ENCODE measurements at regions not wholly inside any gene's neighbourhood (a gene's known extent, or its start where the extent isn't known, plus 50 kb on each side); places are given as distances from the start of the nearest gene placed in this dataset.

- H3K36me3 ChIP-seq (ENCODE audit: control insufficient read depth, insufficient read depth, low read length) = no peaks in the 10 kb centered on the region
- H3K4me1 ChIP-seq (ENCODE audit: control insufficient read depth, insufficient read depth, low read length) = no peaks in the 10 kb centered on the region
- no peak overlapping the region for H3K4me3 ChIP-seq (ENCODE audit: low read length)
- H3K9ac ChIP-seq (ENCODE audit: low read length) = no peak overlapping the region
- no peak overlapping the region for H3K27ac ChIP-seq (ENCODE audit: low read depth, low read length)
- no peaks in the 10 kb centered on the region for H3K27me3 ChIP-seq (ENCODE audit: control insufficient read depth, insufficient read depth, low read length)
These were observed 78.5 kb upstream of the SSTR1 start for GRCh38 chr14:38129192-38129591.

GRCh38 chr14:38129705-38130104, 78.0 kb upstream of the SSTR1 start:
- no peaks in the 10 kb centered on the region for H3K27me3 ChIP-seq (ENCODE audit: control insufficient read depth, insufficient read depth, low read length)
- no peaks in the 10 kb centered on the region for H3K36me3 ChIP-seq (ENCODE audit: control insufficient read depth, insufficient read depth, low read length)
- H3K4me3 ChIP-seq (ENCODE audit: low read length) = no peak overlapping the region
- no peak overlapping the region for H3K9ac ChIP-seq (ENCODE audit: low read length)
- no peaks in the 10 kb centered on the region for H3K4me1 ChIP-seq (ENCODE audit: control insufficient read depth, insufficient read depth, low read length)
- H3K27ac ChIP-seq (ENCODE audit: low read depth, low read length) = no peak overlapping the region

- H3K4me1 ChIP-seq (ENCODE audit: control insufficient read depth, insufficient read depth, low read length) = no peaks in the 10 kb centered on the region
- no peak overlapping the region for H3K4me3 ChIP-seq (ENCODE audit: low read length)
- H3K9ac ChIP-seq (ENCODE audit: low read length) = no peak overlapping the region
- no peaks in the 10 kb centered on the region for H3K27me3 ChIP-seq (ENCODE audit: control insufficient read depth, insufficient read depth, low read length)
- H3K36me3 ChIP-seq (ENCODE audit: control insufficient read depth, insufficient read depth, low read length) = no peaks in the 10 kb centered on the region
- H3K27ac ChIP-seq (ENCODE audit: low read depth, low read length) = no peak overlapping the region
These were observed 73.2 kb upstream of the SSTR1 start for GRCh38 chr14:38134416-38135030.

GRCh38 chr14:38135106-38135867, 72.4 kb upstream of the SSTR1 start:
- Histone ChIP-seq H3K4me1 (ENCODE audit: control insufficient read depth, insufficient read depth, low read length) (no peaks in the 10 kb centered on the region), H3K27ac (ENCODE audit: low read depth, low read length) (no peak overlapping the region), H3K9ac (ENCODE audit: low read length) (no peak overlapping the region), H3K36me3 (ENCODE audit: control insufficient read depth, insufficient read depth, low read length) (no peaks in the 10 kb centered on the region), H3K27me3 (ENCODE audit: control insufficient read depth, insufficient read depth, low read length) (no peaks in the 10 kb centered on the region), H3K4me3 (ENCODE audit: low read length) (no peak overlapping the region)

- Histone ChIP-seq H3K27me3 (ENCODE audit: control insufficient read depth, insufficient read depth, low read length) (no peaks in the 10 kb centered on the region), H3K4me3 (ENCODE audit: low read length) (no peak overlapping the region), H3K9ac (ENCODE audit: low read length) (no peak overlapping the region)
These were observed 70.7 kb upstream of the SSTR1 start for GRCh38 chr14:38137005-38137404.

GRCh38 chr14:38138473-38139138, 69.1 kb upstream of the SSTR1 start:
- H3K9ac ChIP-seq (ENCODE audit: low read length) = no peak overlapping the region
- H3K4me1 ChIP-seq (ENCODE audit: control insufficient read depth, insufficient read depth, low read length) = no peaks in the 10 kb centered on the region
- no peak overlapping the region for H3K27ac ChIP-seq (ENCODE audit: low read depth, low read length)
- H3K4me3 ChIP-seq (ENCODE audit: low read length) = no peak overlapping the region
- no peaks in the 10 kb centered on the region for H3K27me3 ChIP-seq (ENCODE audit: control insufficient read depth, insufficient read depth, low read length)
- H3K36me3 ChIP-seq (ENCODE audit: control insufficient read depth, insufficient read depth, low read length) = no peaks in the 10 kb centered on the region

More at GRCh38 chr14:38137005-38137404, 70.7 kb upstream of the SSTR1 start:
- Histone ChIP-seq H3K27ac (ENCODE audit: low read depth, low read length) (no peak overlapping the region), H3K36me3 (ENCODE audit: control insufficient read depth, insufficient read depth, low read length) (no peaks in the 10 kb centered on the region), H3K4me1 (ENCODE audit: control insufficient read depth, insufficient read depth, low read length) (no peaks in the 10 kb centered on the region)

GRCh38 chr14:38139926-38140325, 67.8 kb upstream of the SSTR1 start:
- Histone ChIP-seq H3K36me3 (ENCODE audit: control insufficient read depth, insufficient read depth, low read length) (no peaks in the 10 kb centered on the region), H3K27me3 (ENCODE audit: control insufficient read depth, insufficient read depth, low read length) (no peaks in the 10 kb centered on the region), H3K9ac (ENCODE audit: low read length) (no peak overlapping the region), H3K4me3 (ENCODE audit: low read length) (no peak overlapping the region), H3K27ac (ENCODE audit: low read depth, low read length) (no peak overlapping the region), H3K4me1 (ENCODE audit: control insufficient read depth, insufficient read depth, low read length) (no peaks in the 10 kb centered on the region)

- H3K9ac ChIP-seq (ENCODE audit: low read length) = no peak overlapping the region
- H3K4me1 ChIP-seq (ENCODE audit: control insufficient read depth, insufficient read depth, low read length) = no peaks in the 10 kb centered on the region
- H3K4me3 ChIP-seq (ENCODE audit: low read length) = no peak overlapping the region
- no peak overlapping the region for H3K27ac ChIP-seq (ENCODE audit: low read depth, low read length)
- no peaks in the 10 kb centered on the region for H3K36me3 ChIP-seq (ENCODE audit: control insufficient read depth, insufficient read depth, low read length)
- H3K27me3 ChIP-seq (ENCODE audit: control insufficient read depth, insufficient read depth, low read length) = no peaks in the 10 kb centered on the region
These were observed 64.5 kb upstream of the SSTR1 start for GRCh38 chr14:38143170-38143569.

GRCh38 chr14:38143659-38144505, 63.8 kb upstream of the SSTR1 start:
- Histone ChIP-seq H3K27ac (ENCODE audit: low read depth, low read length) (no peak overlapping the region), H3K4me3 (ENCODE audit: low read length) (no peak overlapping the region), H3K4me1 (ENCODE audit: control insufficient read depth, insufficient read depth, low read length) (no peaks in the 10 kb centered on the region), H3K27me3 (ENCODE audit: control insufficient read depth, insufficient read depth, low read length) (no peaks in the 10 kb centered on the region), H3K36me3 (ENCODE audit: control insufficient read depth, insufficient read depth, low read length) (no peaks in the 10 kb centered on the region), H3K9ac (ENCODE audit: low read length) (no peak overlapping the region)

- H3K27ac ChIP-seq (ENCODE audit: low read depth, low read length) = no peak overlapping the region
- no peak overlapping the region for H3K9ac ChIP-seq (ENCODE audit: low read length)
- H3K4me1 ChIP-seq (ENCODE audit: control insufficient read depth, insufficient read depth, low read length) = no peaks in the 10 kb centered on the region
- no peaks in the 10 kb centered on the region for H3K36me3 ChIP-seq (ENCODE audit: control insufficient read depth, insufficient read depth, low read length)
- H3K4me3 ChIP-seq (ENCODE audit: low read length) = no peak overlapping the region
- H3K27me3 ChIP-seq (ENCODE audit: control insufficient read depth, insufficient read depth, low read length) = no peaks in the 10 kb centered on the region
These were observed 62.6 kb upstream of the SSTR1 start for GRCh38 chr14:38145142-38145541.

- no peaks in the 10 kb centered on the region for H3K4me1 ChIP-seq (ENCODE audit: control insufficient read depth, insufficient read depth, low read length)
- H3K27me3 ChIP-seq (ENCODE audit: control insufficient read depth, insufficient read depth, low read length) = no peaks in the 10 kb centered on the region
- no peak overlapping the region for H3K27ac ChIP-seq (ENCODE audit: low read depth, low read length)
- H3K4me3 ChIP-seq (ENCODE audit: low read length) = no peak overlapping the region
- no peak overlapping the region for H3K9ac ChIP-seq (ENCODE audit: low read length)
- H3K36me3 ChIP-seq (ENCODE audit: control insufficient read depth, insufficient read depth, low read length) = no peaks in the 10 kb centered on the region
These were observed 57.6 kb upstream of the SSTR1 start for GRCh38 chr14:38150075-38150474.

All from rectal smooth muscle tissue (tissue), 1 donor.